Cardiac muscle cell (in vitro differentiated cells and primary cell): ENCODE measurements at regions not wholly inside any gene's neighbourhood (a gene's known extent, or its start where the extent isn't known, plus 50 kb on each side); places are given as distances from the start of the nearest gene placed in this dataset.

Experiments used
- DNase-seq, 2 donors: peaks; one replicate each; pipeline versions ENCODE4 v3.0.0 to v3.0.0-alpha.2; 2010 to 2017; ENCODE audit warnings: low read depth in 1 of 2, low spot score in 1 of 2
- H3K27ac ChIP-seq: fragments of 200-600 bp; sonication (generic); 2 replicates; pipeline ENCODE4 v1.5.1; 2016
- H3K27me3 ChIP-seq: fragments of 200-600 bp; sonication (generic); 2 replicates; pipeline ENCODE4 v1.6.0; 2016; ENCODE audit warnings: control low read depth
- H3K36me3 ChIP-seq: fragments of 200-600 bp; sonication (generic); 2 replicates; pipeline ENCODE4 v1.5.1; 2016; ENCODE audit warnings: control low read depth
- H3K4me1 ChIP-seq: fragments of 200-600 bp; sonication (generic); 2 replicates; pipeline ENCODE4 v1.8.1; 2017; ENCODE audit warnings: low read depth, mild to moderate bottlenecking, mixed run types
- H3K4me3 ChIP-seq: fragments of 200-600 bp; sonication (generic); 2 replicates; pipeline ENCODE4 v1.5.1; 2016; ENCODE audit warnings: mild to moderate bottlenecking
- H3K9me3 ChIP-seq: fragments of 200-600 bp; sonication (generic); 2 replicates; pipeline ENCODE4 v1.5.1; 2017; ENCODE audit warnings: low read depth, mild to moderate bottlenecking, control low read depth
- CTCF ChIP-seq: IDR thresholded peaks from 2 replicates; pipeline ENCODE4 v1.5.1; 2012; ENCODE audit warnings: low read depth, mild to moderate bottlenecking, low read length

GRCh38 chr19:28511655-28512054 is 701.3 kb downstream of the UQCRFS1 start:
- Histone ChIP-seq H3K4me1 (no peaks in the 10 kb centered on the region), H3K27ac (no peak overlapping the region), H3K36me3 (no peaks in the 10 kb centered on the region), H3K4me3 (no peak overlapping the region), H3K27me3 (no peaks in the 10 kb centered on the region), H3K9me3 (no peaks in the 10 kb centered on the region)
- no peak for TF ChIP-seq CTCF
- no peak for DNase-seq

- Histone ChIP-seq H3K27me3 (no peaks in the 10 kb centered on the region), H3K27ac (no peak overlapping the region), H3K4me1 (no peaks in the 10 kb centered on the region), H3K9me3 (no peaks in the 10 kb centered on the region), H3K4me3 (no peak overlapping the region), H3K36me3 (no peaks in the 10 kb centered on the region)
- DNase-seq = no peak
- TF ChIP-seq CTCF = no peak
Observed at GRCh38 chr19:28509079-28509895, 703.7 kb downstream of the UQCRFS1 start.

- DNase-seq = no peak
- no peak for TF ChIP-seq CTCF
- no peaks in the 10 kb centered on the region for H3K9me3 ChIP-seq
Observed at GRCh38 chr19:28508666-28509065, 704.3 kb downstream of the UQCRFS1 start.

GRCh38 chr19:28505933-28506332 is 707.0 kb downstream of the UQCRFS1 start:
- Histone ChIP-seq H3K4me1 (no peaks in the 10 kb centered on the region), H3K27me3 (no peaks in the 10 kb centered on the region), H3K27ac (no peak overlapping the region), H3K36me3 (no peaks in the 10 kb centered on the region), H3K4me3 (no peak overlapping the region), H3K9me3 (no peaks in the 10 kb centered on the region)
- no peak for TF ChIP-seq CTCF
- DNase-seq = no peak

More at GRCh38 chr19:28508666-28509065, 704.3 kb downstream of the UQCRFS1 start:
- H3K27me3 ChIP-seq = no peaks in the 10 kb centered on the region
- H3K4me3 ChIP-seq = no peak overlapping the region
- no peak overlapping the region for H3K27ac ChIP-seq
- H3K36me3 ChIP-seq = no peaks in the 10 kb centered on the region
- no peaks in the 10 kb centered on the region for H3K4me1 ChIP-seq

DNA sequence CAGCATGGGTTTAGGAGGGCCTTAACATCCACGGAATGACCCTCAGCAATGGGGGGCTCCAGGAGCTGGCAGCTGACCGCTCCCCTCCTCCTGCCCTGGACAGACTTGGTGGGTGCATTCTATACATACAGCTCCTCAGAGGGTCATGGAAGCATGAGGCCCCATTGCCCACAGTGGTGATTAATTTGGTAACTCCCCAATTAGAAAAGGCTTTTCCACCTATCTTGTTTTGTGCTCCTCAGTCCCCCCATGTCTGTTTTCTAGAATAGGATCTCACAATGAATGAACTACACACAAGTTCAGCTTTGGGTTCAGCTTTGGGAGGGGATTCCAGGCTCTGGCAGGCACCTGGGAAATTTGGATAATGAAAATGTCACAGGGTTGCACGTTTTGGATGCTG is 707.8 kb downstream of the UQCRFS1 start:
- Histone ChIP-seq H3K4me1 (no peaks in the 10 kb centered on the region), H3K27ac (no peak overlapping the region), H3K4me3 (no peak overlapping the region), H3K36me3 (no peaks in the 10 kb centered on the region), H3K9me3 (no peaks in the 10 kb centered on the region), H3K27me3 (no peaks in the 10 kb centered on the region)
- DNase-seq = no peak
- no peak for TF ChIP-seq CTCF
